Panc1 (cell line): ENCODE measurements at regions not wholly inside any gene's neighbourhood (a gene's known extent, or its start where the extent isn't known, plus 50 kb on each side); places are given as distances from the start of the nearest gene placed in this dataset.
"Not testable (repeated sequence)": the region's sequence is repeated elsewhere in the genome, so short reads cannot be mapped to it uniquely, and the experiment has no call there.

Experiments used
- POLR2AphosphoS5 ChIP-seq: IDR thresholded peaks from 2 replicates; pipeline ENCODE4 v1.6.1; 2012; ENCODE audit warnings: mild to moderate bottlenecking, low read depth, low read length, moderate library complexity
- TCF7L2 ChIP-seq: IDR thresholded peaks from 2 replicates; pipeline ENCODE4 v1.6.1; 2011; ENCODE audit warnings: mild to moderate bottlenecking, low read depth, low read length, inconsistent platforms
- TF ChIP-seq, protein P1 (sequence below), 2 experiments: IDR thresholded peaks; 2 replicates each; pipeline ENCODE4 v1.6.1; 2011 to 2012; ENCODE audit warnings: low read depth in 2 of 2, control low read depth in 1 of 2, low read length in 1 of 2, mild to moderate bottlenecking in 1 of 2, moderate library complexity in 1 of 2; ENCODE audit not compliant: insufficient read depth in 1 of 2
- TF ChIP-seq, protein P2 (sequence below): fragments of 450-650 bp; IDR thresholded peaks from 2 replicates; pipeline ENCODE4 v1.5.1; 2017; ENCODE audit warnings: mild to moderate bottlenecking

GRCh38 chr17:34038786-34039185 lies 216.3 kb upstream of the CCL2 start:
- TF ChIP-seq, protein P1, sequence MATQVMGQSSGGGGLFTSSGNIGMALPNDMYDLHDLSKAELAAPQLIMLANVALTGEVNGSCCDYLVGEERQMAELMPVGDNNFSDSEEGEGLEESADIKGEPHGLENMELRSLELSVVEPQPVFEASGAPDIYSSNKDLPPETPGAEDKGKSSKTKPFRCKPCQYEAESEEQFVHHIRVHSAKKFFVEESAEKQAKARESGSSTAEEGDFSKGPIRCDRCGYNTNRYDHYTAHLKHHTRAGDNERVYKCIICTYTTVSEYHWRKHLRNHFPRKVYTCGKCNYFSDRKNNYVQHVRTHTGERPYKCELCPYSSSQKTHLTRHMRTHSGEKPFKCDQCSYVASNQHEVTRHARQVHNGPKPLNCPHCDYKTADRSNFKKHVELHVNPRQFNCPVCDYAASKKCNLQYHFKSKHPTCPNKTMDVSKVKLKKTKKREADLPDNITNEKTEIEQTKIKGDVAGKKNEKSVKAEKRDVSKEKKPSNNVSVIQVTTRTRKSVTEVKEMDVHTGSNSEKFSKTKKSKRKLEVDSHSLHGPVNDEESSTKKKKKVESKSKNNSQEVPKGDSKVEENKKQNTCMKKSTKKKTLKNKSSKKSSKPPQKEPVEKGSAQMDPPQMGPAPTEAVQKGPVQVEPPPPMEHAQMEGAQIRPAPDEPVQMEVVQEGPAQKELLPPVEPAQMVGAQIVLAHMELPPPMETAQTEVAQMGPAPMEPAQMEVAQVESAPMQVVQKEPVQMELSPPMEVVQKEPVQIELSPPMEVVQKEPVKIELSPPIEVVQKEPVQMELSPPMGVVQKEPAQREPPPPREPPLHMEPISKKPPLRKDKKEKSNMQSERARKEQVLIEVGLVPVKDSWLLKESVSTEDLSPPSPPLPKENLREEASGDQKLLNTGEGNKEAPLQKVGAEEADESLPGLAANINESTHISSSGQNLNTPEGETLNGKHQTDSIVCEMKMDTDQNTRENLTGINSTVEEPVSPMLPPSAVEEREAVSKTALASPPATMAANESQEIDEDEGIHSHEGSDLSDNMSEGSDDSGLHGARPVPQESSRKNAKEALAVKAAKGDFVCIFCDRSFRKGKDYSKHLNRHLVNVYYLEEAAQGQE (IDR thresholded peaks at IDR 0.05; ENCODE audit: insufficient read depth in 1 of 2, low read depth in 2 of 2, low read length in 1 of 2) = not testable (repeated sequence)
- TF ChIP-seq, protein P2, sequence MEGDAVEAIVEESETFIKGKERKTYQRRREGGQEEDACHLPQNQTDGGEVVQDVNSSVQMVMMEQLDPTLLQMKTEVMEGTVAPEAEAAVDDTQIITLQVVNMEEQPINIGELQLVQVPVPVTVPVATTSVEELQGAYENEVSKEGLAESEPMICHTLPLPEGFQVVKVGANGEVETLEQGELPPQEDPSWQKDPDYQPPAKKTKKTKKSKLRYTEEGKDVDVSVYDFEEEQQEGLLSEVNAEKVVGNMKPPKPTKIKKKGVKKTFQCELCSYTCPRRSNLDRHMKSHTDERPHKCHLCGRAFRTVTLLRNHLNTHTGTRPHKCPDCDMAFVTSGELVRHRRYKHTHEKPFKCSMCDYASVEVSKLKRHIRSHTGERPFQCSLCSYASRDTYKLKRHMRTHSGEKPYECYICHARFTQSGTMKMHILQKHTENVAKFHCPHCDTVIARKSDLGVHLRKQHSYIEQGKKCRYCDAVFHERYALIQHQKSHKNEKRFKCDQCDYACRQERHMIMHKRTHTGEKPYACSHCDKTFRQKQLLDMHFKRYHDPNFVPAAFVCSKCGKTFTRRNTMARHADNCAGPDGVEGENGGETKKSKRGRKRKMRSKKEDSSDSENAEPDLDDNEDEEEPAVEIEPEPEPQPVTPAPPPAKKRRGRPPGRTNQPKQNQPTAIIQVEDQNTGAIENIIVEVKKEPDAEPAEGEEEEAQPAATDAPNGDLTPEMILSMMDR = not testable (repeated sequence)
- TF ChIP-seq POLR2AphosphoS5, TCF7L2: not testable (repeated sequence)
